Medulla oblongata (tissue), 1 donor: ENCODE measurements at regions not wholly inside any gene's neighbourhood (a gene's known extent, or its start where the extent isn't known, plus 50 kb on each side); places are given as distances from the start of the nearest gene placed in this dataset.

Experiments used
- DNase-seq: peaks from one replicate; pipeline ENCODE4 v3.0.0-alpha.2; 2015; ENCODE audit errors: extremely low spot score

DNA sequence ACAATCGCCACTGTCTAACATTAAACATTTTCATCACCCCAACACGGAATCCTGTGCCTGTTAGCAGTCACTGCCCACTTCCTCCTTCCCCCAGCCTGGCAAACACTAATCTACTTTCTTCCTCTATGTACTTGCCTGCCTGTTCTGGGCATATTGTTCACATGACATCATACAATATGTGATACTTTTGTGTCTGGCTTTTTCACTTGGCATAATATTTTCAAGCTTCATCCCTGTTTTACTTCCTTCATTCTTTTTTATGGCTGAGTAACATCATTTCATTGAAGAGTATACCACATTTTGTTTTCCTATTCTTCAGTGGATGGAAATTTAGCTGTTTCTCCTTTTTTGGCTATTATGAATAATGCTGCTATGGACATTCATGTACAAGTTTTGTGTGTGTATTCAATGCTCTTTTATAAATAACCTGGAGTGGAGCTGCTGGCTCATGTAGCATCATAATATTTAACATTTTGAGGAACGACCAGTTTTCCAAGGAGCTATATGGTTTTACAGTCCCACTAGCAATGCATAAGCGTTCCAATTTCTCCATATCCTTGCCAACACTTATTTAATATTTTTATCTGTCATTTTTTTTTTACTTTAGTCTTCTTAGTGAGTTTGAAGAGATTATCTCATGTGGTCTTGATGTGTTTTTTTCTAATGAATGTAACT, 360.1 kb downstream of the HDGFL1 start:
- no peak for DNase-seq

DNA sequence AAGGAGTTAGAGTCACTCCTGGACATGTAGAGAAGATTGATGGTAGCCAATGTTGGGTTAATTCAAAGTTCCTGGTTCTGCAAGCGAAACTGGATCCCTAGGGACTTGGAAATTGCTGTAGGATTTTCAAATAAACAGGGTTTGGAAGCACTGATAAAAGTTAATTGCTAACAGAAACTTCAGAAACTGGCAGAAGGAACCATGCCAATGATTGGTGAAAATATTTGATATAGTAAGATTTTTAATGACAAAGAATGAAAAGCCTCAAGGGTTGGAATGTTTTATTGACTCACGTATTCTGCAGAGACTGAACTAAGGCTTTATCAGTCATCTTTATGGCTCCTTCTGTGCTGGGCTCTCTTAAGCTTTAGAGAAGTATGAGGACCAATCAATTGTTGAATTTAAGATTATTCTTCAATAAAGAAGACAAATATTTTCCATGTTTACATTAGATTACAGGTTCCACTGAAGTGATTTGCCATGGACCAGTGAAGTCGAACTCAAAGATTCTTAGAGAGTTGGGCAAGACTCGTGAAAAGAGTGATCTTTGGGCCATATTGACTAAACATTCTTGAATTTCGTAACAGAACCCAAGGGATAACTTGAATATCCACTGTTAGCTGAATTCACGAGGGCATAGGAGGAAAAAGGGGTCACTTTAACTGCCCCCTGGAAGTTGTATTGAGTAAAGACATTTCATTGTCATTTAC, 371.4 kb downstream of the HDGFL1 start:
- no peak for DNase-seq

DNA sequence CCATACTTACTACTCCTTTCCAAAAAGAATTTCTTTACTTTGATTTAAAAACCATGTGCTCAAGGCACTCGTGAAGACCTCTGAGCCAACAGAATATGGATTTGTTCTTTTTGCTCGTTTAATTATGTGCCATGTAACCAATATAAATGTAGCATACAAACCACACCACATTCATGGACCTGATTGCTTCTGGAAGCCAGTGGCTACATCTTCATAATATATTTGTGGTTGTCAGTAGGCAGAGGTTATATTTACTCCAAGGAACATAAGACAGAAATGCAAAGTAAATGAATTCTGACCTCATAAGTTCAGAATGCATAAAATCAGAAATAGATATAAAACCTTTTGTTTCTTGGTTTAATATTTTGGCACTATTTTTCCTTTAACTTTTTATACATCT, 373.0 kb downstream of the HDGFL1 start:
- no peak for DNase-seq

DNA sequence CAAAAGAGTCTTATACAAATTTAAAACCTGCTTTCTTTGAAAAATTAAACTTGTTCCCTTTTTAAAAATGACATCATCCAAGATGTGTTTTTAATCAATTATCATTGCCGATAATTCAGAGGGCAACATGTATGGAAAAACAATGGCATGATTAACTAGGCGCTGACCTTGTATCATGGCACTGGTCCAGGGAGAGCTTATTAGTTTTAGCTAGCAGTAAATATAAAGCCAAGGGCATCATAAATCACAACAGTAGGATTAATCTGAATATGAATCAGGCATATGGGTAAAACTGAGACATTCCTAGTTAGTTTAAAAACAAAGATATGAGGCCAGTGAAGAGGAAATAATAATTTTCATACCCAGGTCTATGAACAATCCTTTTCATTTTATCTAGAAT, 374.0 kb downstream of the HDGFL1 start:
- DNase-seq = no peak

DNA sequence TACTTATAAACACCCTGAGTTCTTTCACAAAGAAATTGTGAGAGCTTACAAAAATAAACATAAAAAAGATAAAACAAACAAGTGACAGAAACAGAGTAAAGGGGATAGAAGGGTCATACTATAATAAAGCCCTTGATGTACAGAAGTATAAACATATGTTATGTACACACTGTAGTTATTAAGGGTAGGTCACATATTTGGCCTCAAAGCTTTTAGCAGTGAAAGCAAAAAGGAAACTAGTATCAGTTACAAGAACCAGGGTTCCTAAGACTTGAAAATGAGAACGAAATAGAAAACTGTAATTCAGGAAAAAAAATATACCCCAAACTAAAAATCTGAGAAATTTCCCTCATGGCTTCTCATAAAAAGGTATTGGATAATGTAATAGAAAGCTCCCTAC, 380.6 kb downstream of the HDGFL1 start:
- DNase-seq = no peak

DNA sequence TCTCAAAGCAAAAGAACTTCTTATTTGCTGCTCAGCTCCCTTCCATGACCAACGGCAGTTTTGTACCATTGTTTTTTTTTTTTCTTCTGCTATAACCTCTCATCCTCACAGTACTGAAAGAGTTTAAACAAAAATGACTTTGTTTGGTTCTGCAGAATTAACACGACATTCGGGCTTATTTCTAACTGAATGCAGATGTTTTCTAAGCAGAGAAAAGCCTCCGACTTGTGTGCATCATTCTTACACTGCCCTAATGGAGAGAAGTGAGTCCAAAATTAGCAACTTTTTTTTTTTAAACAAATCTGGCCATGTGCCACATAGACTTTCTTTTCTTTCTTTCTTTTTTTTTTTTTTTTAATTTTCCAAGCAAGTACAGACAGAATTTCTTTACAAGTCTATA, 382.7 kb downstream of the HDGFL1 start:
- no peak for DNase-seq

DNA sequence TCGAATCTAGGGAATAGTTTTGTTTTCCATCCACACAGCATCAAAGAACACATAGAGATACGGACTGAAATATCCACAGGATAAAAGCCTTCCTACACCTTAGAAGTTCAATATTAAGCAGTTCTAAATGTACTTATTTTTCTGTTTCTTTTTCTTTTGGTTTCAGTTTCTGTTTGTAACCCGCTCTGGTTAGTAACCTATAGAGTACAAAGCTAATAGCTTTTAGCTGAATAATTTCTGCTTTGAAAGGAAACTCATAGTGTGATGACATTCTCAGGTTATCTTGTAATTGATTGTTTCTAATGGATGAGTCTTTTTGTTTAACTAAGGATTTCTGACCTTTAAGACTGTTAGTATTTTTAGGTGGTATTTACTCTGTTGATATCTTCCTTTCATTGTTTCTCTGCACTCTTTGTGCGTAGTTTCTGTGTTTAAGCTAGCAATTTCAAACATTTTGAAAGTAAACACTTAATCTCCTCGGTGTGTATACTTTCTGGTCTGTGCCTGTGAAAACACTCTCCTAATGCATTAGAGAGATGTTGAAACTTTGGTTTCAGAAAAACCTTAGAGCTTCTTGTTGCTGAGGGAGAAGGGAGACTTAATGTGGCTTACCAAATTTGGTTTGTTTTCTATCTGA, 385.5 kb downstream of the HDGFL1 start:
- DNase-seq = no peak

DNA sequence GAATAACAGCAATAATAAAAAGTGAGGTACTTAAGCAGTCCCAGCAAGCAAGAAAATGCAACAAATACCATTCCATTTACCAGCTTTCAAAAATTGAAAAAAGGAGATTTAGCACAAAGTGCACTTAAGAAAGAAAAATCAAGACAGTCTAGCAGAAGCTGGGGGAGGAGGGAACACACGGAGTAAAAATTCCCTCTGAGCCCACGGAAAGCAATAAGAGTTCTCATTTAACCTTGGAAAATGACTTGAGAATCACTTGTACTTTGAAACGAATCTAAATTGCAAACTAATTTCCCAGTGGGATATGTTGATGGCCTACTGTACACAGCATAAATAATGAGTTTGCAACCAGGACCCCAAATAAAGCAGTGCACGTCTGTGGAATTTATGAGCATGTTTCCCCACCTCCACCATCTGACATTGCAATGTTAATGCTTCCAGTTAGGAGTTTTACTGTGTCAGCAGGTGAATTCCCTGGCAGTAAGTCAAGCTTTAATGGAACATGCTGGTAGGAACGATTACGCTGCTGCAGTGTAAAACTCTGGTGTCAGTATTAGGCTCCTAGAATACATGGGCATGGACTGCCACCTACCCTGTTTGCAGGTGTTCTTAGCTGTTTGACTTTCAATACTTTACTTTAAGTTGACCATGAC, 386.8 kb downstream of the HDGFL1 start:
- DNase-seq = no peak

DNA sequence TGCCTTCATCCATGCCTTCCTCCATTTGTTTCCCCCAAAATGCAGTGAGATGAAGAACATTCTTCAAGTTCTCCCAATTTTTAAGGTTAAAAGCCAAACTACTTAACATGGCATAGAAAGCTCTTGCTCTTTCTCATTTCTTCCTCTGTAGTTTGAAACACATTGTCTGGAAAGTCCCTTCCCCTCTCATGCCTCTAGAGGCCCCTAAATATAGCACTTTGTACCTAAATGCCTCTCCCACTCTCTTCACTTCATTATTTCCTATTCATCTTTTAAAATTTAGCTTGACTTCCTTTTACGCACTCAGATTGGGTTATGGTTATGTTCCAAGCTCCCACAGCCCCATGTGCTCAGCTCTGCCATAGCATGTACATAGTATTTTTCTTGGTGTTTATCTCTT, 389.3 kb downstream of the HDGFL1 start:
- no peak for DNase-seq

DNA sequence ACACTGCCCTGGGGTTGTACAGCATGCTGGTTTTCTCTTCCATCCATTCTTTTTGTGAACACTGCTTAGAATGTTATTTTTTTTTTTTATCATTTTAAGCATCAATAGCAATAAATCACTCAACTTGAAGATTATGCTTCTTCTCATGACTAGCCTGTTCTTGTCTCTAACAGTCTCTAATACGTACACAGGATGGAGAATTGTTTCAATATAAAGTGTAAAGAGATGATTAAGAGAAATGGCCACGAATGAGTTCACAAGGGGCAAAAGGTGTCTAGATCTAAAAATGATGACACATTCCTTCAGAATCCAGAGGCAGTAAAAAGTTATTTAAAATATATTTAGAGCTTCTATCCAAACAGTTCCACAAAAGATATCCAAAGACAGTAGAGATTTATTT, 390.2 kb downstream of the HDGFL1 start:
- no peak for DNase-seq

DNA sequence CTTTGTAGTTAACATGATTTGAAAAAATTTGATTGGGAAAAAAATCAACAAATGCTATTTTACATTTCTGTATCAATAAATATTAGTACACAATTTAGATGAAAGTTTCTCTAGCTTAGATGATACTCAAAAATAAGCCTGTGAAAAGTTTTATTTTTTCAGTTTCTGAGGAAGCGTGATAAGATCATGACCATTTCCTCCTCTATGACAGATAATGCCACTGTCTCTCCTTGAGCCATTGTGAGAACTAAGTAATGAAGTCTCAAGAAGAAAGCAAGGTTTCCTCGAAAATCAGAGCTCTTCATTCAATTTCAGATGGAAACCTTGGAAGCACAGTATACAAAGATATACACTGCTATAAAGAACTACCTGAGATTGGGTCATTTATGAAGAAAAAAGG, 395.0 kb downstream of the HDGFL1 start:
- DNase-seq = no peak

DNA sequence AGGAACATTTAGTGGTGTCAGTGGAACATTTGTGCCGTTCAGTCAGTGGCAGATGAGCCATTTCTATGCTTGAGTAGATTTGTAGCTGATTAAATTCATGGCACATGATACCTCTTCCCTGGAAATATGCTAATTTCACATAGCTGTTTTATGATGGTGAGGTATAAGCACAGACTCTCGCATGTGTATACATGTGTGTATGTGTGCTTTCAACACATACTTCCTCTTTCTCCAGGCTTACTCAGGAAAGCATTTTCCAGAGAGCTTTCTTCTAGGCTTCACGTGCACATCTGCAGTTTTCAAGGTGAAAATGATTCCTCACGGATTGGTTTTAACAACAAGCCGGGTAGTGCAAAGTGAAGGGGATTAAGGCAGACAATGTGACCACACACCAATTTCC, 396.5 kb downstream of the HDGFL1 start:
- DNase-seq = no peak

DNA sequence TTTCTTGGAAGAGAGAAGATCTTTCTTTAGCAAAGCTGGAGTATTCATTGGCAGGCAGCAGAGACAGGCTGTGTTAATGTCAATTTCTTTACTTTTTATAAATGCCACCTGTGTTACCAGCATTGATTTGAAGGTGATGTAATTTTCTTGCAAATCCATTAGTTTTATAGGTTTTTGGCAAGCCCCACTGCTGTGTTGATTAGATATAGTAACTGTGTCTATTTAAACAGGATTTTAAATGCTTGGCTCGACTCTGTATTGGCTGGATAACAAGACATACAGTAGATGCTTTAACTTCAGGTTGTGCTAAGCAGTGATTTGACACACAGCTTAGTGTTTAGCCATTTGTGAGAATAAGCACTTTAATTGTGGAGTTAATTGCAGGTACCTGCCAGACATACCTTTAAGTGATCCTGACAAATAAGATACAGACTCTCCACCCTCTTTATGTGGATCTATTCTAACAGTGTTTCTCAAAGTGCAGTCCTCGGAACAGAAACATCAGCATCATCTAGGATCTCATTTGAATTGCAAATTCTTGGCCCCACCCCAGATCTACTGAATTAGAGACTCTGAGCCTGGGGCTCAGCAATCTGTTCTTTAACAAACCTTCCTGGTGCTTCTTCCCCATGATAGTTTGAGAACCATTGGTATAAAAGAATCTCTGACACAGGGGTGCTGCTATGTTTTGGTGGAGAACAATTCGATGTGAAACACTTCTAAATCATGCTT, 397.5 kb downstream of the HDGFL1 start:
- no peak for DNase-seq

DNA sequence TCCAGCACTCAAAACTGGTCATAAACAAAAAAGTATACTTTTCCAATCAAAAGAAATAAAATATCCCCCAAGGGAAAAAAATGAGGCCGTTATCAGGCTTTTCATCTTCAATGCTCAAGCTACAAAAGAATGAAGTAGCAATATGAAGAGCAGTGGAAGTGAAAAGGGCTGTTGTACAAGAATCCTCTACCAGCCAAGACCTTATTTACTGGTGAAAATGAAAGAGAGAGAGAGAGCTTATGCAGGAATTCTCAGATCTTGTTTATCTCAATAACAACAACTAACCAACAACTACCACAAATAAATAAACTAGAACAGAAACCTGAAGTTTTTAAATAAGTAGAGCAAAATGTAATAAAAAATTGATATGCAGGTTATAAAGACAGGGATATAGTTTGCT, 400.6 kb downstream of the HDGFL1 start:
- DNase-seq = no peak

DNA sequence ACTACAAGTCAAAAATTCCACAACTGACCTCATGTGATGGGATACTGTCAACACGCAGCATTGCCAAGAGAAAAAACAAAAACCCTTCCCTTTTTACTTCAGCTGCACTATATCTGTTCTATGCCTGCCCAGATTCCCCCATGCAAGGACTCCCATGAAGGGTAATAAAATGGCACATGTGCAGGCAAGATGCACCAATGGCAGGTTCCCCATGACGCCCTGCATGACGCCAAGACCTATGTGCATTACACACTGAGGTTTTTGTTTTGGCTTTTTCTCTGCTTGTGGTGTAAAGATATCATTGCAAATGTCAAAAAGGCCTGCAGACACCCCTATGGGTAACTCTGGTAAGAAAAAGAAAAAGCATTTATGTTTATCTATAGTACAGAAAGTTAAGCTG, 403.4 kb downstream of the HDGFL1 start:
- no peak for DNase-seq

DNA sequence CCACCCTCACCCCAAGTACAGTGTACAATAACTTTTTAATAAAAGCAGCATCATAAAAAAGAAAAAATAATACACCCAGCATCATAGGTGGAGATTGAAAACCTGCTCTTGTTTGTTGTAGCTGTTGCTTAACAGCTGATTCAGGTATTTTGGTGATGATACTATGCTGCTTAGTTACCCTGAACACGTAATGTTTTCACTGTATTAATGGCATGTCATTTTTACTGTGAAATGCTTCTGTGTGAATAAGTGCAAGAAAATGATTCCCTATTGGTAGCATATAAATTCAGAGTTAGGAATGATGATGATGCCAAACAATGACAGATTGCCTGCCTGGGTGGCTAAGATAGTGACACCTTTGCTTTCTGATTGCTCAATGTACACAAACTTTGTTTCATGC, 405.7 kb downstream of the HDGFL1 start:
- no peak for DNase-seq

DNA sequence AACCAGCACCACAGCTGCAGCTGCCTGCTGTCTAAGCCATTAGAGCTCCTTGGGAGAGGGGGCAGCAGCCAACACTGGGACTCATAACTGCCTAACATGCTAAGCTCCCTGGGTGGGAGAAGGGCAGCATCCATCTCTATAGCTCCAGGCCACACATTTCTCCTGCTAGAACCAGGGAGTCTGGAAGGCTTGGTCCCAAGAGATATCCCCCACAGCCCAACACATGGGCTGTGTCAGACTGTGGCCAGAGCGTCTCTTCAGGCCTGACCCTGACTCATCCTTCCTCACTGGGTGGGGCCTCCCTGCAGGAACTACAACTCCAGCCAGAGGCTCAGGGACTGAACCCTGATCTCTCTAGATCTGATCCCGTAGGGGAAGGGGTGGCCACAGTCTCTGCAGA, 411.1 kb downstream of the HDGFL1 start:
- no peak for DNase-seq

DNA sequence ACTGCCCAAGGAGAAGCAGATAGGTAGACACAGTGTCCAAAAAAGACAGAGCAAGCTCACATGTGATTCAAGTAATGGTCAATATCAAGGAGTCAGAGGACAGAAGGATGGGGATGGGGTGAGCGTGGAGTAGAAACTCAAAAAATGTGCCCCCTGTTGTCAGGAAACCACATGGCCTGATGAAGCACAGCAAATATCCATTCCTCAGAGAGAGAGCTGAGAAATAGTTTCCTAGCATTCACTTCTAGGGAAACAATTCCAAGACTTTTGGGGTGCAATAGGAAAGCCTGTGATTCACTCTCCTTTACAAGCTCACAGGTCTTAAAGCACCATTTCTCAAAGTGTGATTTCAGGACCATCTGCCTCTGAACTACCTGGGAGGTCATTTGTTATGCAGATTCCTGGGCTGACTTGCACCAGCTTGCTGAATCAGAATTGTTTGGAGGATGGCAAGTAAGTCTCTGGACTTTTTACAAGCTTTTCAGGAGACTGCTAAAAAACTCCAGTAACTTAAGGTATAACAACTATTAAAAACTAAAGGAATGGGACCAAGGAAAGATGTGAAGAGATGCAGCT, 432.8 kb downstream of the HDGFL1 start:
- DNase-seq = no peak

DNA sequence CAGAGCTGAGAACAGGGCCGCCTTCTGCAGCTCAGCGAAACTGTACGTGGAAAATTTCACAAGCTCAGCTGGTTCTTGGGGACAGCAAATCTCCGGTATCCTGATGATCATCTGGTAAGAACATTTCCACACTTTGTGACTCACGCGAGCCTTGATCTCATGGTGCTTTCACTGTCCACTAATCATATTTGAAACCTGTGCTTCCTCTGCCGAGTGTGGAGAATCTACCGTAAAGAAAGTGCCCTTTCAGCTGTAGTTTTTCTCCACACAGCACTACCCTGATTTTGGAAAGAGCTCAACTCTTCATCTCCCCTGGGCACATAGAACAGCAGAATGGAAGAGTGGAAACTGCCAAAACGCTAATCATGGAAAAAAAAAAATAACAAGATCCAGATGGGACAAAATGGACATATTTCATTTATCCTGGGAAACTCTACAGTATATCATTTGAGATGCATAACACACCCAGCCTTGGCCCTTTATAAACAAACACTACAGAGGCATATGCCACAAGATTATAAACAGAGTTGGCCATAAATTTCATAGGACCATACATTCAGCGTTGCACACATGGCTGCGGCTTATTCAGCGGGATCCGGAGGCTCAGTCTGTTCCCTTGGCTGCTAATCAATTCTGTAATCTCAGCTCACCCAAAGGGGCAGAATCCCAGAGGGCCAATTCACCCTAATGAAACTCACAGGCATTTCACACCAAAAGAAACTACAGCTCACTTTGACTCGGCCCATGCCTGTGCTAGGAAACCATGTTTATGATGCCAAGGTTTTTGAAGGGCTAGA, 434.5 kb downstream of the HDGFL1 start:
- DNase-seq = no peak

DNA sequence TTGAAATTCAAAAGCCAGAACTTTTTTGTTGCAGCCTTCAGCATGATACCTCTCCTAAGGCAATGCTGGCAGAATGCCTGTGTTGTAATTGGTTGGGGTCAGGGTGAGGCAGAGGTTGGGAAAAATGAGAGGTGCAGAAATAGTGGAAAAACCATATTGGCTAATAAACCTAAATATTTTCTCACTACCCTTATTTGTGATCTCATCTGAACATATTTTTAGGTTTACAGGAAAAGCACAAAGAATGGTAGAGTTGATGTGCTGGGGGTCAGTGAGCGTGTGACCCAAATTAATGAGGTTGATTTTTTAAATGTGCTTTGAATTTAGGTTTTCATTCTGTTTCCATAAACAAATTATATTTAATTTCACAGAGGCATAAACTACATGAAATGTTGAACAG, 437.3 kb downstream of the HDGFL1 start:
- DNase-seq = no peak

DNA sequence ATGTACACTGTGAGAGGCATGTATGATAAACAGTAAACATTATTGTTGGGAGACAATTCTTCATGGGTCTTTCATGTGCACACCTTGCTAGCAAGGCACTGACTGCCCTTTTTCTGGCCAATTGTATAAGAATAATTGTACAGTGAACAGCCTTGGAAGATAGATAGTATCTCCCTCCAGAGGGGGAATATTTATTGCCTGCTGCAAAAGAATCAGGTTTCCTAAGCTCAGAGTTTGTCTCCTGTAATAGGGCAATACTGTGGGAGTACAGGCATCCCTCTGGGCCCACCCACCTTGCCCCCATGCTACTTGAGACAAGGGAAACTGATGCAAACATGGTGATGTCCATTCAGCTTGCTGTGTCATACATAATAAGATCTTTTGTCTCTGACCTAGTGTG, 442.2 kb downstream of the HDGFL1 start:
- DNase-seq = no peak
